ENCODE measurements at regions not wholly inside any gene's neighbourhood (a gene's known extent, or its start where the extent isn't known, plus 50 kb on each side); places are given as distances from the start of the nearest gene placed in this dataset.

DNA sequence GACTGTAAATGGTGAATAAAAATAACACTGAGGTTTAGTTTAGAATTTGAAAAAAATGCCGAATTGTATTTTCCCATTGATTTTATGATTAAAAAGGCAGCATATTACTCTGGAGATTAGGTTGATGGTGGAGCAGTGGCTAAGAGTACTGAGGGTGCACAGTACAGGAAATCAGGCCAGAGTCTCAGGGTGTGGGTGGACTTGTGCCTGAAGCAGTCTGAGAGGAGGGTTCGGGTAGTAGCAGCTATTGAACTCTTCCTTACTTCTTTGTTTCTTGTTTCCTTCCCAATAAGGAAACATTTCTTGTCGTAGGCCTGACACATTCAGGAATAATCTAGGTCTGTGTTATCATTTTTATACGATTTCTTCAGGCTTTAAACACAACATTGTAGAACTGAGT lies 319.0 kb upstream of the MBL2 start:
- Histone ChIP-seq H3K36me3 (ENCODE audit: low read depth) (no peaks in the 10 kb centered on the region), H3F3A (ENCODE audit: insufficient read depth, low read depth) (no peaks in the 10 kb centered on the region), H3K4me1 (replicated peaks; ENCODE audit: insufficient read depth) (no peaks in the 10 kb centered on the region), H4K20me1 (ENCODE audit: insufficient read depth) (no peaks in the 10 kb centered on the region), H3K4me2 (no peak overlapping the region), H2AFZ (no peak overlapping the region), H3K27me3 (ENCODE audit: insufficient read depth, low read depth) (no peaks in the 10 kb centered on the region), H3K9me3 (ENCODE audit: insufficient read depth, low read depth) (no peaks in the 10 kb centered on the region), H3K4me3 (no peak overlapping the region), H3K9me2 (ENCODE audit: insufficient read depth) (no peaks in the 10 kb centered on the region), H3K79me2 (ENCODE audit: low read depth) (no peaks in the 10 kb centered on the region), H3K27ac (no peak overlapping the region)
- no peak for DNase-seq
- intact Hi-C loops (cut with micrococcal nuclease; ENCODE audit: unreplicated experiment) = no loop called here
- ChIA-PET POLR2A (ENCODE audit: unreplicated experiment) (interaction anchor here (0.6 kb wide), 1 partner anchor 388 kb away, joined by 3 read pairs; no protein-coding TSS in a partner anchor), CTCF (interaction anchor here (0.7 kb wide), 1 partner anchor 58 kb away, joined by 3 read pairs; no protein-coding TSS in a partner anchor)
- no TSS peak for BruUV-seq (replicated peaks)
- TF ChIP-seq EZH2 (IDR thresholded peaks at IDR 0.05; ENCODE audit: low read depth) = no peak
- TF ChIP-seq, protein P1, sequence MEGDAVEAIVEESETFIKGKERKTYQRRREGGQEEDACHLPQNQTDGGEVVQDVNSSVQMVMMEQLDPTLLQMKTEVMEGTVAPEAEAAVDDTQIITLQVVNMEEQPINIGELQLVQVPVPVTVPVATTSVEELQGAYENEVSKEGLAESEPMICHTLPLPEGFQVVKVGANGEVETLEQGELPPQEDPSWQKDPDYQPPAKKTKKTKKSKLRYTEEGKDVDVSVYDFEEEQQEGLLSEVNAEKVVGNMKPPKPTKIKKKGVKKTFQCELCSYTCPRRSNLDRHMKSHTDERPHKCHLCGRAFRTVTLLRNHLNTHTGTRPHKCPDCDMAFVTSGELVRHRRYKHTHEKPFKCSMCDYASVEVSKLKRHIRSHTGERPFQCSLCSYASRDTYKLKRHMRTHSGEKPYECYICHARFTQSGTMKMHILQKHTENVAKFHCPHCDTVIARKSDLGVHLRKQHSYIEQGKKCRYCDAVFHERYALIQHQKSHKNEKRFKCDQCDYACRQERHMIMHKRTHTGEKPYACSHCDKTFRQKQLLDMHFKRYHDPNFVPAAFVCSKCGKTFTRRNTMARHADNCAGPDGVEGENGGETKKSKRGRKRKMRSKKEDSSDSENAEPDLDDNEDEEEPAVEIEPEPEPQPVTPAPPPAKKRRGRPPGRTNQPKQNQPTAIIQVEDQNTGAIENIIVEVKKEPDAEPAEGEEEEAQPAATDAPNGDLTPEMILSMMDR (conservative IDR thresholded peaks at IDR 0.05) = no peak

DNA sequence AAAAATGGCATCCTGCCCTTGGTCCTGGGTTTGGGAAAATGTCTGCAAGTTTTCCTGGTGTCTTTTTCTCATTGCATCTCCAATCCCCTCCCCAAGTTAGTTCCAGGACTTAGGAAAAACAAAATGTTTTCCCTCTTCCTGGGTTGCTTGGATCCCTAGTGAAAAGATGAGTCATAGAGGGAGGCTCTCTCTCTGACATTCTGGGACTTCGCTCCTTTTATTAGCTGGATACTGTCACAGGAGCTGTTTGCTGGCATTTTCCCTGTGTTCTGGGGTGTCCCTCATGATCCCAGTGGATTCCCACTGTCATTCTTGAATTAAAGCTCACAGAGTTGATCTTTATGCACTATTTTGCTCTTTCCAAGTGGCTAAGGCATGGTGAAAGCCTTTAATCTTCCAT lies 316.4 kb upstream of the MBL2 start:
- no TSS peak for BruUV-seq (replicated peaks)
- CTCF ChIA-PET = interaction anchor here (0.5 kb wide), 1 partner anchor 206 kb away, joined by 3 read pairs; no protein-coding TSS in a partner anchor
- Histone ChIP-seq H3K79me2 (ENCODE audit: low read depth) (no peaks in the 10 kb centered on the region), H3K4me1 (replicated peaks; ENCODE audit: insufficient read depth) (no peaks in the 10 kb centered on the region), H3K4me2 (no peak overlapping the region), H3K27ac (no peak overlapping the region), H3K9me3 (ENCODE audit: insufficient read depth, low read depth) (no peaks in the 10 kb centered on the region), H2AFZ (no peak overlapping the region), H3F3A (ENCODE audit: insufficient read depth, low read depth) (no peaks in the 10 kb centered on the region), H4K20me1 (ENCODE audit: insufficient read depth) (no peaks in the 10 kb centered on the region), H3K27me3 (ENCODE audit: insufficient read depth, low read depth) (no peaks in the 10 kb centered on the region), H3K4me3 (no peak overlapping the region), H3K36me3 (ENCODE audit: low read depth) (no peaks in the 10 kb centered on the region), H3K9me2 (ENCODE audit: insufficient read depth) (no peaks in the 10 kb centered on the region)
- no peak for TF ChIP-seq EZH2 (IDR thresholded peaks at IDR 0.05; ENCODE audit: low read depth)
- TF ChIP-seq, protein P1 (conservative IDR thresholded peaks at IDR 0.05) = no peak
- intact Hi-C loops (cut with micrococcal nuclease; ENCODE audit: unreplicated experiment) = no loop called here
- POLR2A ChIA-PET (ENCODE audit: unreplicated experiment) = no interaction called here
- DNase-seq = no peak

DNA sequence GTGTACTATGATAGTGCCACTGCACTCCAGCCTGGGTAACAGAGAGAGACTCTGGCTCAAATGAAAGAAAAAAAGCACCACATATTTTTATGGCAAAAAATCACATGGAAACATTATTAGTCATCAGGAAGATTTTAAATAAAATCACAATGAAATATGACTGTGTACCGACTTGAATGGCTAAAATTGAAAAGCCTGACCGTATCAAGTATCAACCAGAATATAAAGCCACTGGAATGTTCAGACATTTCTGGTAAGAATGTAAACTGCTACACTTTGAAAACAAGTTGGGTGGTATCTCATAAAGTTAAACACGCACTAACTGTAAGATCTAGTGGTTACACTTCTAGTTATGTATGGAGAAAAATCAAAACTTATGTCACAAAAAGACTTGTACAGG lies 306.7 kb upstream of the MBL2 start:
- H4K20me1 ChIP-seq (ENCODE audit: insufficient read depth) = no peaks in the 10 kb centered on the region
- no peaks in the 10 kb centered on the region for H3K4me1 ChIP-seq (replicated peaks; ENCODE audit: insufficient read depth)
- no peaks in the 10 kb centered on the region for H3K36me3 ChIP-seq (ENCODE audit: low read depth)
- no peaks in the 10 kb centered on the region for H3K27me3 ChIP-seq (ENCODE audit: insufficient read depth, low read depth)
- TF ChIP-seq, protein P1 (conservative IDR thresholded peaks at IDR 0.05) = no peak
- TF ChIP-seq EZH2 (IDR thresholded peaks at IDR 0.05; ENCODE audit: low read depth) = no peak
- H3K9me3 ChIP-seq (ENCODE audit: insufficient read depth, low read depth) = no peaks in the 10 kb centered on the region; the same call in 1 of the 2 replicates
- ChIA-PET CTCF (no interaction called here), POLR2A (ENCODE audit: unreplicated experiment) (no interaction called here)
- no TSS peak for BruUV-seq (replicated peaks)
- DNase-seq = no peak
- no peak overlapping the region for H3K27ac ChIP-seq
- no peaks in the 10 kb centered on the region for H3F3A ChIP-seq (ENCODE audit: insufficient read depth, low read depth)
- no peak overlapping the region for H2AFZ ChIP-seq
- H3K9me2 ChIP-seq (ENCODE audit: insufficient read depth) = no peaks in the 10 kb centered on the region
- H3K79me2 ChIP-seq (ENCODE audit: low read depth) = no peaks in the 10 kb centered on the region
- no peak overlapping the region for H3K4me3 ChIP-seq
- intact Hi-C loops (cut with micrococcal nuclease; ENCODE audit: unreplicated experiment) = no loop called here
- H3K4me2 ChIP-seq = no peak overlapping the region
